ENCODE measurements at regions not wholly inside any gene's neighbourhood (a gene's known extent, or its start where the extent isn't known, plus 50 kb on each side); places are given as distances from the start of the nearest gene placed in this dataset.
A peak's percentile ranks its signal among the peaks of the same experiment; 100 is the strongest.

GRCh38 chr20:53693262-53693871 is 99.7 kb upstream of the ZNF217 start:
- DNase-seq = no peak
- Histone ChIP-seq H3K27me3 (no peaks in the 10 kb centered on the region), H3K36me3 (replicated peaks in 1 of 2) (no peaks in the 10 kb centered on the region), H3K4me1 (replicated peaks in 1 of 2) (no peaks in the 10 kb centered on the region), H3K27ac (no peak overlapping the region), H3K9me3 (replicated peaks in 1 of 3) (no peaks in the 10 kb centered on the region), H3K4me3 (no peak overlapping the region)
- intact Hi-C loops (cut with DNase I) = no loop called here
- WGBS, 4 donors = 71 to 87% (median 84%) methylated on average over 17 of the region's 17 CpGs
- TF ChIP-seq CTCF (IDR thresholded peaks at IDR 0.05) = no peak
- TF ChIP-seq POLR2A (IDR thresholded peaks at IDR 0.05) = no peak

GRCh38 chr20:53692465-53693067 is 98.9 kb upstream of the ZNF217 start:
- H3K27ac ChIP-seq = no peak overlapping the region
- H3K4me3 ChIP-seq = no peak overlapping the region
- intact Hi-C loops (cut with DNase I) = no loop called here
- DNase-seq = peak in 3 of 7 donors; percentile 20 to 27 (median 23)
- no peak for TF ChIP-seq POLR2A (IDR thresholded peaks at IDR 0.05)
- no peak for TF ChIP-seq CTCF (IDR thresholded peaks at IDR 0.05)
- 58 to 69% (median 60%) methylated on average over 10 of the region's 10 CpGs for whole genome bisulfite sequencing, 4 donors
- no peaks in the 10 kb centered on the region for H3K27me3 ChIP-seq
- H3K9me3 ChIP-seq (replicated peaks in 1 of 3) = no peaks in the 10 kb centered on the region
- no peaks in the 10 kb centered on the region for H3K4me1 ChIP-seq (replicated peaks in 1 of 2)
- no peaks in the 10 kb centered on the region for H3K36me3 ChIP-seq (replicated peaks in 1 of 2)

- Histone ChIP-seq H3K27me3 (no peaks in the 10 kb centered on the region), H3K4me1 (replicated peaks in 1 of 2) (no peaks in the 10 kb centered on the region), H3K27ac (no peak overlapping the region), H3K4me3 (no peak overlapping the region), H3K36me3 (replicated peaks in 1 of 2) (no peaks in the 10 kb centered on the region), H3K9me3 (replicated peaks in 1 of 3) (no peaks in the 10 kb centered on the region)
- 86 to 100% (median 91%) methylated on average over 1 of the region's 1 CpG for WGBS, 4 donors
- DNase-seq = no peak
- intact Hi-C loops (cut with DNase I) = no loop called here
- TF ChIP-seq CTCF (IDR thresholded peaks at IDR 0.05) = no peak
- TF ChIP-seq POLR2A (IDR thresholded peaks at IDR 0.05) = no peak
These were observed 98.2 kb upstream of the ZNF217 start for GRCh38 chr20:53691811-53692192.

- 82 to 88% (median 85%) methylated on average over 10 of the region's 10 CpGs for WGBS, 4 donors
- TF ChIP-seq CTCF (IDR thresholded peaks at IDR 0.05) (no peak), POLR2A (IDR thresholded peaks at IDR 0.05) (no peak)
- Histone ChIP-seq H3K4me3 (no peak overlapping the region), H3K27ac (no peak overlapping the region), H3K27me3 (no peaks in the 10 kb centered on the region), H3K9me3 (replicated peaks in 1 of 3) (no peaks in the 10 kb centered on the region), H3K36me3 (replicated peaks in 1 of 2) (no peaks in the 10 kb centered on the region), H3K4me1 (replicated peaks in 1 of 2) (no peaks in the 10 kb centered on the region)
- intact Hi-C loops (cut with DNase I) = no loop called here
- DNase-seq = no peak
These were observed 97.6 kb upstream of the ZNF217 start for GRCh38 chr20:53691060-53691810.

Data from adrenal gland (tissue), 9 donors.